DMS 273 treated with DMSO at 0.1 percent for 48 hours (cell line): ENCODE measurements at regions not wholly inside any gene's neighbourhood (a gene's known extent, or its start where the extent isn't known, plus 50 kb on each side); places are given as distances from the start of the nearest gene placed in this dataset.

Experiments used
- DNase-seq: peaks from one replicate; lab custom pipeline; 2025; lab: John Stamatoyannopoulos, UW

GRCh38 chr5:103345461-103345860 is 86.9 kb downstream of the MACIR start:
- no peak for DNase-seq

GRCh38 chr5:103340717-103341388 is 82.3 kb downstream of the MACIR start:
- DNase-seq = no peak

- no peak for DNase-seq
Measured at GRCh38 chr5:103340132-103340531, 81.6 kb downstream of the MACIR start.

GRCh38 chr5:103336941-103337340 is 78.4 kb downstream of the MACIR start:
- DNase-seq = no peak

- DNase-seq = no peak
Measured at GRCh38 chr5:103333376-103333775, 74.8 kb downstream of the MACIR start.

- DNase-seq = no peak
Measured at GRCh38 chr5:103330875-103331274, 72.3 kb downstream of the MACIR start.
